IMR-90 (cell line): ENCODE measurements at regions not wholly inside any gene's neighbourhood (a gene's known extent, or its start where the extent isn't known, plus 50 kb on each side); places are given as distances from the start of the nearest gene placed in this dataset.
A peak's percentile ranks its signal among the peaks of the same experiment; 100 is the strongest.

Experiments
- ATAC-seq: fragments of 200-7000 bp; cut with Tn5 transposase; 2 replicates; pipeline ENCODE4 v1.9.1; 2020; ENCODE audit warnings: low read depth, mild to moderate bottlenecking, moderate library complexity
- BruUV-seq: library from RNA; stranded (reverse); fragments of 400-500 nt; replicated peaks from 2 replicates; lab custom pipeline; 2021; lab: Mats Ljungman, UMichigan
- CTCF ChIA-PET: fragments of 300-600 bp; formaldehyde crosslinking; extraction: SDS; loops from one replicate; lab custom pipeline; 2021; ENCODE audit warnings: antibody characterized with exemption; lab: Yijun Ruan, JAX
- POLR2A ChIA-PET: fragments of 300-600 bp; sonication (Branson Sonifier 250); formaldehyde crosslinking; loops from one replicate; lab custom pipeline; 2022; ENCODE audit warnings: antibody characterized with exemption; ENCODE audit not compliant: unreplicated experiment; lab: Charles Lee
- DNase-seq: peaks from one replicate; pipeline ENCODE4 v3.0.0; 2013
- H2AFZ ChIP-seq: replicated peaks from 2 replicates; pipeline ENCODE3; 2013; ENCODE audit warnings: low read length, mild to moderate bottlenecking; ENCODE audit not compliant: poor library complexity
- H2AK5ac ChIP-seq: 2 replicates; pipeline ENCODE4 v1.6.1; 2013; ENCODE audit warnings: low read depth, low read length, inconsistent platforms
- H2AK9ac ChIP-seq: replicated peaks from 2 replicates; pipeline ENCODE3; 2013; ENCODE audit warnings: mild to moderate bottlenecking, low read depth, low read length, moderate library complexity; ENCODE audit not compliant: poor library complexity
- H2BK120ac ChIP-seq: 2 replicates; pipeline ENCODE4 v1.6.1; 2013; ENCODE audit warnings: low read depth, low read length, inconsistent platforms
- H2BK15ac ChIP-seq: 3 replicates; pipeline ENCODE4 v1.6.1; 2013; ENCODE audit warnings: low read depth, low read length, inconsistent platforms
- H2BK20ac ChIP-seq: 2 replicates; pipeline ENCODE4 v1.6.1; 2013; ENCODE audit warnings: low read depth, mild to moderate bottlenecking, inconsistent platforms, low read length, moderate library complexity
- H2BK5ac ChIP-seq: 2 replicates; pipeline ENCODE4 v1.6.1; 2013; ENCODE audit warnings: mild to moderate bottlenecking, low read depth, low read length, inconsistent platforms; ENCODE audit not compliant: poor library complexity, severe bottlenecking
- H3K14ac ChIP-seq: replicated peaks from 2 replicates; pipeline ENCODE4 v1.6.1; 2013; ENCODE audit warnings: low read depth, low read length, inconsistent platforms
- H3K18ac ChIP-seq: 2 replicates; pipeline ENCODE4 v1.6.1; 2013; ENCODE audit warnings: low read depth, low read length, control low read depth
- H3K23ac ChIP-seq: 2 replicates; pipeline ENCODE4 v1.6.1; 2013; ENCODE audit warnings: low read depth, low read length, inconsistent platforms
- H3K27ac ChIP-seq: 2 replicates; pipeline ENCODE4 v1.5.1; 2013; ENCODE audit warnings: mild to moderate bottlenecking, control low read depth, low read length; ENCODE audit not compliant: insufficient read depth
- H3K27me3 ChIP-seq: 2 replicates; pipeline ENCODE4 v1.6.1; 2013; ENCODE audit warnings: low read length; ENCODE audit not compliant: control insufficient read depth, insufficient read depth
- H3K36me3 ChIP-seq: 2 replicates; pipeline ENCODE4 v1.6.1; 2013; ENCODE audit warnings: low read length, mixed read lengths; ENCODE audit not compliant: control insufficient read depth, insufficient read depth
- H3K4ac ChIP-seq: 2 replicates; pipeline ENCODE4 v1.6.1; 2013; ENCODE audit warnings: low read depth, low read length, inconsistent platforms
- H3K4me1 ChIP-seq: 2 replicates; pipeline ENCODE4 v1.6.1; 2013; ENCODE audit warnings: low read length, mixed read lengths; ENCODE audit not compliant: control insufficient read depth, insufficient read depth
- H3K4me2 ChIP-seq: 2 replicates; pipeline ENCODE4 v1.6.1; 2013; ENCODE audit warnings: low read depth, mild to moderate bottlenecking, control low read depth, low read length, moderate library complexity
- H3K4me3 ChIP-seq: 2 replicates; pipeline ENCODE4 v1.5.1; 2013; ENCODE audit warnings: low read depth, mild to moderate bottlenecking, control low read depth, low read length, moderate library complexity; ENCODE audit not compliant: insufficient read depth
- H3K56ac ChIP-seq: 2 replicates; pipeline ENCODE4 v1.6.1; 2013; ENCODE audit warnings: low read length, inconsistent platforms; ENCODE audit not compliant: insufficient read depth; ENCODE audit errors: extremely low read depth
- H3K79me1 ChIP-seq, 2 experiments: 2 replicates each; pipeline ENCODE4 v1.6.1; 2013; ENCODE audit warnings: low read length in 2 of 2, inconsistent platforms in 1 of 2, low read depth in 1 of 2
- H3K9ac ChIP-seq: 2 replicates; pipeline ENCODE4 v1.6.1; 2013; ENCODE audit warnings: low read depth, low read length, control low read depth
- H3K9me1 ChIP-seq: 2 replicates; pipeline ENCODE4 v1.6.1; 2013; ENCODE audit warnings: low read length, inconsistent platforms; ENCODE audit not compliant: insufficient read depth
- H3K9me3 ChIP-seq: 2 replicates; pipeline ENCODE4 v1.6.1; 2013; ENCODE audit warnings: low read length; ENCODE audit not compliant: control insufficient read depth, insufficient read depth
- H4K20me1 ChIP-seq: 2 replicates; pipeline ENCODE4 v1.6.1; 2013; ENCODE audit warnings: low read length, inconsistent platforms; ENCODE audit not compliant: insufficient read depth
- H4K5ac ChIP-seq: 2 replicates; pipeline ENCODE4 v1.6.1; 2013; ENCODE audit warnings: mild to moderate bottlenecking, low read depth, low read length, control low read depth
- H4K8ac ChIP-seq, 2 experiments: 2 replicates each; pipeline ENCODE4 v1.6.1; 2013; ENCODE audit warnings: low read depth in 2 of 2, low read length in 2 of 2, control low read depth in 1 of 2, inconsistent platforms in 1 of 2
- H4K91ac ChIP-seq: 2 replicates; pipeline ENCODE4 v1.6.1; 2013; ENCODE audit warnings: low read depth, low read length, inconsistent platforms; ENCODE audit not compliant: insufficient read depth
- MAFK ChIP-seq: IDR thresholded peaks from 2 replicates; pipeline ENCODE4 v1.6.1; 2012; ENCODE audit warnings: low read depth, low read length, improper control_type of control experiment
- RFX5 ChIP-seq: IDR thresholded peaks from 2 replicates; pipeline ENCODE4 v1.8.0; 2012; ENCODE audit warnings: low read depth, mild to moderate bottlenecking, low read length, moderate library complexity
- WGBS, 2 experiments: methylation state at CpG; one replicate each; pipeline versions ENCODE4 v1.1.5 to v1.1.7; 2013; ENCODE audit warnings: missing lambda C conversion rate in 2 of 2; ENCODE audit not compliant: insufficient read length in 1 of 2; ENCODE audit errors: extremely low coverage in 2 of 2; 5-methylcytosine and 5-hydroxymethylcytosine counted together
- dilution Hi-C: fragments of 300-500 bp; cut with HindIII; formaldehyde crosslinking; loops from one replicate; pipeline ENCODE4 v1.14.3; 2018; ENCODE audit warnings: low sequenced_read_pairs; ENCODE audit not compliant: unreplicated experiment
- in situ Hi-C: fragments of 300-500 bp; cut with MboI; formaldehyde crosslinking; loops from 3 replicates; pipeline ENCODE4 v1.14.3; 2019; ENCODE audit warnings: low sequenced_read_pairs, inconsistent platforms, mixed read lengths
- intact Hi-C: fragments of 100-400 bp; cut with micrococcal nuclease; formaldehyde crosslinking; loops from 2 replicates; pipeline ENCODE4 v1.10.0; 2022

GRCh38 chr18:26689226-26689879, 141.0 kb upstream of the KCTD1 start:
- no peak overlapping the region for H3K4ac ChIP-seq
- H3K18ac ChIP-seq: no peak overlapping the region
- WGBS, 2 experiments: no CpG with 5 or more reads among the region's 7 CpGs
- no peak overlapping the region for H4K8ac ChIP-seq
- H3K4me1 ChIP-seq: no peaks in the 10 kb centered on the region
- H3K9ac ChIP-seq: no peak overlapping the region
- H2BK15ac ChIP-seq: no peak overlapping the region
- no peaks in the 10 kb centered on the region for H4K20me1 ChIP-seq
- H2AK5ac ChIP-seq: no peak overlapping the region
- in situ Hi-C loops (no loop called here), intact Hi-C loops (no loop called here), dilution Hi-C loops (no loop called here)
- H2AFZ ChIP-seq: no peak overlapping the region
- TF ChIP-seq MAFK (peak; percentile 57), RFX5 (no peak)
- no peak overlapping the region for H3K27ac ChIP-seq
- no peak overlapping the region for H3K4me3 ChIP-seq
- ChIA-PET CTCF (no interaction called here), POLR2A (no interaction called here)
- no peak for DNase-seq
- no peak overlapping the region for H3K4me2 ChIP-seq
- H2BK20ac ChIP-seq: no peak overlapping the region
- no peak overlapping the region for H3K23ac ChIP-seq
- H2AK9ac ChIP-seq: no peak overlapping the region
- no peak overlapping the region for H2BK120ac ChIP-seq
- no peaks in the 10 kb centered on the region for H3K36me3 ChIP-seq
- no peak for ATAC-seq
- H3K9me3 ChIP-seq: no peaks in the 10 kb centered on the region
- BruUV-seq: no TSS peak
- no peaks in the 10 kb centered on the region for H3K27me3 ChIP-seq
- H3K56ac ChIP-seq: no peak overlapping the region
- H4K91ac ChIP-seq: no peak overlapping the region
- no peak overlapping the region for H4K5ac ChIP-seq
- no peak overlapping the region for H2BK5ac ChIP-seq
- no peaks in the 10 kb centered on the region for H3K9me1 ChIP-seq
- no peak overlapping the region for H3K14ac ChIP-seq
- H3K79me1 ChIP-seq: no peaks in the 10 kb centered on the region
